ENCODE measurements at regions not wholly inside any gene's neighbourhood (a gene's known extent, or its start where the extent isn't known, plus 50 kb on each side); places are given as distances from the start of the nearest gene placed in this dataset.

GRCh38 chr5:105956456-105957196, 1714.1 kb downstream of the EFNA5 start:
- 84% methylated on average over 1 of the region's 1 CpG for WGBS

GRCh38 chr5:105954341-105954740, 1716.4 kb downstream of the EFNA5 start:
- Histone ChIP-seq H3K9ac (ENCODE audit: low read depth in 1 of 2, low read length in 2 of 2) (no peak overlapping the region), H3K27me3 (ENCODE audit: control insufficient read depth in 4 of 4, insufficient read depth in 4 of 4, low read length in 3 of 4) (no peaks in the 10 kb centered on the region), H3K4me3 (ENCODE audit: low read depth in 1 of 3, low read length in 3 of 3) (no peak overlapping the region), H3K36me3 (ENCODE audit: control insufficient read depth in 4 of 4, insufficient read depth in 3 of 4, low read depth in 1 of 4, low read length in 3 of 4) (no peaks in the 10 kb centered on the region), H3K27ac (ENCODE audit: low read depth in 1 of 2, low read length in 2 of 2) (no peak overlapping the region), H3K4me1 (ENCODE audit: control insufficient read depth in 4 of 4, insufficient read depth in 4 of 4, low read length in 3 of 4) (no peaks in the 10 kb centered on the region), H3K9me3 (ENCODE audit: control insufficient read depth in 4 of 4, low read length in 3 of 4) (no peaks in the 10 kb centered on the region)
- 64% methylated on average over 3 of the region's 3 CpGs for WGBS
- DNase-seq (ENCODE audit: low spot score): no peak
- TF ChIP-seq, protein P1, sequence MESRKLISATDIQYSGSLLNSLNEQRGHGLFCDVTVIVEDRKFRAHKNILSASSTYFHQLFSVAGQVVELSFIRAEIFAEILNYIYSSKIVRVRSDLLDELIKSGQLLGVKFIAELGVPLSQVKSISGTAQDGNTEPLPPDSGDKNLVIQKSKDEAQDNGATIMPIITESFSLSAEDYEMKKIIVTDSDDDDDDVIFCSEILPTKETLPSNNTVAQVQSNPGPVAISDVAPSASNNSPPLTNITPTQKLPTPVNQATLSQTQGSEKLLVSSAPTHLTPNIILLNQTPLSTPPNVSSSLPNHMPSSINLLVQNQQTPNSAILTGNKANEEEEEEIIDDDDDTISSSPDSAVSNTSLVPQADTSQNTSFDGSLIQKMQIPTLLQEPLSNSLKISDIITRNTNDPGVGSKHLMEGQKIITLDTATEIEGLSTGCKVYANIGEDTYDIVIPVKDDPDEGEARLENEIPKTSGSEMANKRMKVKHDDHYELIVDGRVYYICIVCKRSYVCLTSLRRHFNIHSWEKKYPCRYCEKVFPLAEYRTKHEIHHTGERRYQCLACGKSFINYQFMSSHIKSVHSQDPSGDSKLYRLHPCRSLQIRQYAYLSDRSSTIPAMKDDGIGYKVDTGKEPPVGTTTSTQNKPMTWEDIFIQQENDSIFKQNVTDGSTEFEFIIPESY (IDR thresholded peaks at IDR 0.05): no peak
- no peak for TF ChIP-seq HNF4G (IDR thresholded peaks at IDR 0.05)
- TF ChIP-seq, protein P2, sequence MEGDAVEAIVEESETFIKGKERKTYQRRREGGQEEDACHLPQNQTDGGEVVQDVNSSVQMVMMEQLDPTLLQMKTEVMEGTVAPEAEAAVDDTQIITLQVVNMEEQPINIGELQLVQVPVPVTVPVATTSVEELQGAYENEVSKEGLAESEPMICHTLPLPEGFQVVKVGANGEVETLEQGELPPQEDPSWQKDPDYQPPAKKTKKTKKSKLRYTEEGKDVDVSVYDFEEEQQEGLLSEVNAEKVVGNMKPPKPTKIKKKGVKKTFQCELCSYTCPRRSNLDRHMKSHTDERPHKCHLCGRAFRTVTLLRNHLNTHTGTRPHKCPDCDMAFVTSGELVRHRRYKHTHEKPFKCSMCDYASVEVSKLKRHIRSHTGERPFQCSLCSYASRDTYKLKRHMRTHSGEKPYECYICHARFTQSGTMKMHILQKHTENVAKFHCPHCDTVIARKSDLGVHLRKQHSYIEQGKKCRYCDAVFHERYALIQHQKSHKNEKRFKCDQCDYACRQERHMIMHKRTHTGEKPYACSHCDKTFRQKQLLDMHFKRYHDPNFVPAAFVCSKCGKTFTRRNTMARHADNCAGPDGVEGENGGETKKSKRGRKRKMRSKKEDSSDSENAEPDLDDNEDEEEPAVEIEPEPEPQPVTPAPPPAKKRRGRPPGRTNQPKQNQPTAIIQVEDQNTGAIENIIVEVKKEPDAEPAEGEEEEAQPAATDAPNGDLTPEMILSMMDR (IDR thresholded peaks at IDR 0.05; ENCODE audit: low read depth, low read length, missing input control): no peak
- TF ChIP-seq RAD21 (IDR thresholded peaks at IDR 0.05): no peak
- TF ChIP-seq HNF4A (conservative IDR thresholded peaks at IDR 0.05): no peak
- TF ChIP-seq EGR1 (IDR thresholded peaks at IDR 0.05; ENCODE audit: low read depth in 2 of 2): no peak
- TF ChIP-seq SP1 (IDR thresholded peaks at IDR 0.05): no peak
- no peak for TF ChIP-seq REST (IDR thresholded peaks at IDR 0.05)

More at GRCh38 chr5:105956456-105957196, 1714.1 kb downstream of the EFNA5 start:
- Histone ChIP-seq H3K9ac (ENCODE audit: low read depth in 1 of 2, low read length in 2 of 2) (no peak overlapping the region), H3K36me3 (ENCODE audit: control insufficient read depth in 4 of 4, insufficient read depth in 3 of 4, low read depth in 1 of 4, low read length in 3 of 4) (no peaks in the 10 kb centered on the region), H3K27ac (ENCODE audit: low read depth in 1 of 2, low read length in 2 of 2) (no peak overlapping the region), H3K27me3 (ENCODE audit: control insufficient read depth in 4 of 4, insufficient read depth in 4 of 4, low read length in 3 of 4) (no peaks in the 10 kb centered on the region), H3K4me3 (ENCODE audit: low read depth in 1 of 3, low read length in 3 of 3) (no peak overlapping the region), H3K4me1 (ENCODE audit: control insufficient read depth in 4 of 4, insufficient read depth in 4 of 4, low read length in 3 of 4) (no peaks in the 10 kb centered on the region), H3K9me3 (ENCODE audit: control insufficient read depth in 4 of 4, low read length in 3 of 4) (no peaks in the 10 kb centered on the region)
- TF ChIP-seq RAD21 (IDR thresholded peaks at IDR 0.05): no peak
- no peak for TF ChIP-seq HNF4A (conservative IDR thresholded peaks at IDR 0.05)
- no peak for TF ChIP-seq REST (IDR thresholded peaks at IDR 0.05)
- TF ChIP-seq, protein P3, sequence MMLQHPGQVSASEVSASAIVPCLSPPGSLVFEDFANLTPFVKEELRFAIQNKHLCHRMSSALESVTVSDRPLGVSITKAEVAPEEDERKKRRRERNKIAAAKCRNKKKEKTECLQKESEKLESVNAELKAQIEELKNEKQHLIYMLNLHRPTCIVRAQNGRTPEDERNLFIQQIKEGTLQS (IDR thresholded peaks at IDR 0.05): no peak
- TF ChIP-seq HNF4G (IDR thresholded peaks at IDR 0.05): no peak
- TF ChIP-seq EGR1 (IDR thresholded peaks at IDR 0.05; ENCODE audit: low read depth in 2 of 2): no peak
- TF ChIP-seq, protein P1 (IDR thresholded peaks at IDR 0.05): no peak
- DNase-seq (ENCODE audit: low spot score): no peak

Data from liver (tissue), 8 donors.